Calu3 (cell line): ENCODE measurements at regions not wholly inside any gene's neighbourhood (a gene's known extent, or its start where the extent isn't known, plus 50 kb on each side); places are given as distances from the start of the nearest gene placed in this dataset.

Experiments used
- BruUV-seq: library from RNA; stranded (reverse); fragments of 400-500 nt; replicated peaks from 2 replicates; lab custom pipeline; 2021; lab: Mats Ljungman, UMichigan
- CTCF ChIA-PET: fragments of 300-600 bp; sonication (Branson Sonifier 250); formaldehyde crosslinking; loops from one replicate; lab custom pipeline; 2022; ENCODE audit warnings: antibody characterized with exemption; lab: Charles Lee
- DNase-seq: peaks from one replicate; pipeline ENCODE4 v3.0.0; 2022
- H3K27ac Mint-ChIP-seq: one replicate; pipeline ENCODE4 v1.8.0; 2022; ENCODE audit warnings: mixed read lengths; ENCODE audit not compliant: unreplicated experiment
- H3K27me3 Mint-ChIP-seq: one replicate; pipeline ENCODE4 v1.8.0; 2022; ENCODE audit warnings: mixed read lengths; ENCODE audit not compliant: unreplicated experiment
- H3K36me3 Mint-ChIP-seq: one replicate; pipeline ENCODE4 v1.8.0; 2022; ENCODE audit warnings: mild to moderate bottlenecking, moderate library complexity, mixed read lengths; ENCODE audit not compliant: insufficient read depth, unreplicated experiment
- H3K4me1 Mint-ChIP-seq: one replicate; pipeline ENCODE4 v1.8.0; 2022; ENCODE audit warnings: mild to moderate bottlenecking, low read depth, mixed read lengths; ENCODE audit not compliant: unreplicated experiment
- H3K4me3 Mint-ChIP-seq: one replicate; pipeline ENCODE4 v1.8.0; 2022; ENCODE audit warnings: mild to moderate bottlenecking, low read depth, moderate library complexity, mixed read lengths; ENCODE audit not compliant: unreplicated experiment
- H3K9me3 Mint-ChIP-seq: one replicate; pipeline ENCODE4 v1.8.0; 2022; ENCODE audit warnings: low read depth, mixed read lengths; ENCODE audit not compliant: unreplicated experiment
- CTCF ChIP-seq: fragments of 200-600 bp; IDR thresholded peaks from one replicate; pipeline ENCODE4 v1.8.0; 2022; ENCODE audit warnings: antibody characterized with exemption; ENCODE audit not compliant: unreplicated experiment
- intact Hi-C: fragments of 100-400 bp; cut with micrococcal nuclease; formaldehyde crosslinking; loops from one replicate; pipeline ENCODE4 v1.10.0; 2022; ENCODE audit not compliant: unreplicated experiment

- no TSS peak for BruUV-seq
- intact Hi-C loops, result loop anchor here (1.0 kb wide), 1 partner anchor 143 kb away; no protein-coding TSS in a partner anchor
- DNase-seq, result peak; percentile 28
- Mint-ChIP-seq H3K36me3 (no peaks in the 10 kb centered on the region), H3K4me3 (no peak overlapping the region), H3K9me3 (no peaks in the 10 kb centered on the region), H3K27me3 (peaks cover 18% of the 10 kb centered on the region), H3K4me1 (no peaks in the 10 kb centered on the region), H3K27ac (no peak overlapping the region)
- TF ChIP-seq CTCF, result peak; percentile 25
- CTCF ChIA-PET, result no interaction called here
These were observed 84.1 kb upstream of the DMRT1 start for GRCh38 chr9:757246-757881.

GRCh38 chr9:758146-758545, 83.4 kb upstream of the DMRT1 start:
- Mint-ChIP-seq H3K36me3 (no peaks in the 10 kb centered on the region), H3K27me3 (peaks cover 23% of the 10 kb centered on the region), H3K4me3 (no peak overlapping the region), H3K27ac (no peak overlapping the region), H3K9me3 (no peaks in the 10 kb centered on the region), H3K4me1 (no peaks in the 10 kb centered on the region)
- BruUV-seq, result no TSS peak
- CTCF ChIA-PET, result no interaction called here
- intact Hi-C loops, result no loop called here
- DNase-seq, result no peak
- TF ChIP-seq CTCF, result no peak

GRCh38 chr9:759541-759940, 82.0 kb upstream of the DMRT1 start:
- DNase-seq, result no peak
- H3K9me3 Mint-ChIP-seq, result no peaks in the 10 kb centered on the region
- no peak overlapping the region for H3K4me3 Mint-ChIP-seq
- peaks cover 4% of the 10 kb centered on the region for H3K36me3 Mint-ChIP-seq
- TF ChIP-seq CTCF, result no peak
- H3K4me1 Mint-ChIP-seq, result peaks cover 7% of the 10 kb centered on the region
- peaks cover 23% of the 10 kb centered on the region for H3K27me3 Mint-ChIP-seq
- CTCF ChIA-PET, result interaction anchor here (0.6 kb wide), 1 partner anchor 137 kb away, joined by 3 read pairs; no protein-coding TSS in a partner anchor
- intact Hi-C loops, result no loop called here
- no TSS peak for BruUV-seq
- no peak overlapping the region for H3K27ac Mint-ChIP-seq

- no peak for TF ChIP-seq CTCF
- H3K9me3 Mint-ChIP-seq, result no peaks in the 10 kb centered on the region
- H3K4me1 Mint-ChIP-seq, result peaks cover 7% of the 10 kb centered on the region
- no peak overlapping the region for H3K4me3 Mint-ChIP-seq
- H3K27ac Mint-ChIP-seq, result no peak overlapping the region
- no peak for DNase-seq
- CTCF ChIA-PET, result no interaction called here
- H3K36me3 Mint-ChIP-seq, result peaks cover 4% of the 10 kb centered on the region
- H3K27me3 Mint-ChIP-seq, result peaks cover 23% of the 10 kb centered on the region
- no TSS peak for BruUV-seq
- intact Hi-C loops, result loop anchor here (5.0 kb wide), 1 partner anchor 63 kb away; no protein-coding TSS in a partner anchor
These were observed 81.3 kb upstream of the DMRT1 start for GRCh38 chr9:759983-760736.
